HEK293 (cell line): ENCODE measurements at regions not wholly inside any gene's neighbourhood (a gene's known extent, or its start where the extent isn't known, plus 50 kb on each side); places are given as distances from the start of the nearest gene placed in this dataset.

Experiments
- BCL11A ChIP-seq: fragments of 450-650 bp; formaldehyde crosslinking; IDR thresholded peaks from 2 replicates; pipeline ENCODE4 v1.5.1; 2016; ENCODE audit warnings: low read depth, missing biosample characterization, missing genetic modification characterization
- KLF16 ChIP-seq: fragments of 450-650 bp; formaldehyde crosslinking; IDR thresholded peaks from 2 replicates; pipeline ENCODE4 v1.5.1; 2017; ENCODE audit warnings: missing biosample characterization, missing genetic modification characterization
- ZBTB8A ChIP-seq: fragments of 450-650 bp; formaldehyde crosslinking; IDR thresholded peaks from 2 replicates; pipeline ENCODE4 v1.5.1; 2016; ENCODE audit warnings: missing biosample characterization, missing genetic modification characterization
- ZNF548 ChIP-seq: fragments of 450-650 bp; formaldehyde crosslinking; IDR thresholded peaks from 2 replicates; pipeline ENCODE4 v1.5.1; 2016; ENCODE audit warnings: missing biosample characterization, missing genetic modification characterization
- ZNF561 ChIP-seq: fragments of 450-650 bp; IDR thresholded peaks from 2 replicates; pipeline ENCODE4 v1.5.1; 2018; ENCODE audit warnings: missing biosample characterization, missing genetic modification characterization, borderline replicate concordance
- ZNF623 ChIP-seq: fragments of 450-650 bp; formaldehyde crosslinking; IDR thresholded peaks from 2 replicates; pipeline ENCODE4 v1.5.1; 2016; ENCODE audit warnings: missing biosample characterization, missing genetic modification characterization
- ZNF76 ChIP-seq: fragments of 450-650 bp; formaldehyde crosslinking; IDR thresholded peaks from 2 replicates; pipeline ENCODE4; 2016; ENCODE audit warnings: low read depth, missing biosample characterization, missing genetic modification characterization, borderline replicate concordance
- ZNF785 ChIP-seq: fragments of 450-650 bp; formaldehyde crosslinking; IDR thresholded peaks from 2 replicates; pipeline ENCODE4 v1.5.1; 2016; ENCODE audit warnings: missing biosample characterization, missing genetic modification characterization
- TF ChIP-seq, protein P1 (sequence below): fragments of 450-650 bp; formaldehyde crosslinking; IDR thresholded peaks from 2 replicates; pipeline ENCODE4 v1.5.1; 2016; ENCODE audit warnings: missing biosample characterization, missing genetic modification characterization
- TF ChIP-seq, protein P2 (sequence below): fragments of 450-650 bp; formaldehyde crosslinking; IDR thresholded peaks from 2 replicates; pipeline ENCODE4 v1.5.1; 2016; ENCODE audit warnings: missing biosample characterization, missing genetic modification characterization
- TF ChIP-seq, protein P3 (sequence below): IDR thresholded peaks from 2 replicates; pipeline ENCODE4 v1.6.1; 2011; ENCODE audit warnings: mild to moderate bottlenecking, low read depth, low read length, borderline replicate concordance

DNA sequence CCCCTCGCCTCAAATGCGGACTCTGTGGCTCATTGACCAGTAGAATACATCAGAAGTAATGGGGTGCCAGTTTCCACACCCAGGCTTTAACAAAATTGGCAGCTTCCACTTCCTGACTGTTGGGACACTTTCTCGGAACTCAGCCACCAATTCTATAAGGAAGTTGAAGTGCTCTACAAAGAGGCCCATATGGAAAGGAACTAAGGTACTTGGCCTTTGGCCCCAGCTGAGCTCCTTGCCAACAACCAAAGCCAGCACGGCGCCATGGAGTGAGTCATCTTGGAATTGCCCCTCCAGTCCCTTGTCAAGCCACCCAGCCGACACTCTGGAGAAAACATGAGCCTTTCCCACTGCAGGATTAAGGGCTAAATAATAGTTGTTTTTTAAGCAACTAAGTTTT lies 262.2 kb upstream of the INTU start:
- TF ChIP-seq ZBTB8A (no peak), KLF16 (tag by site-specific recombination) (no peak), ZNF785 (tag by site-specific recombination) (no peak), ZNF561 (tag by site-specific recombination) (no peak), ZNF623 (tag by site-specific recombination) (no peak), ZNF76 (no peak), ZNF548 (tag by site-specific recombination) (no peak), BCL11A (tag by site-specific recombination) (no peak)
- TF ChIP-seq, protein P1, sequence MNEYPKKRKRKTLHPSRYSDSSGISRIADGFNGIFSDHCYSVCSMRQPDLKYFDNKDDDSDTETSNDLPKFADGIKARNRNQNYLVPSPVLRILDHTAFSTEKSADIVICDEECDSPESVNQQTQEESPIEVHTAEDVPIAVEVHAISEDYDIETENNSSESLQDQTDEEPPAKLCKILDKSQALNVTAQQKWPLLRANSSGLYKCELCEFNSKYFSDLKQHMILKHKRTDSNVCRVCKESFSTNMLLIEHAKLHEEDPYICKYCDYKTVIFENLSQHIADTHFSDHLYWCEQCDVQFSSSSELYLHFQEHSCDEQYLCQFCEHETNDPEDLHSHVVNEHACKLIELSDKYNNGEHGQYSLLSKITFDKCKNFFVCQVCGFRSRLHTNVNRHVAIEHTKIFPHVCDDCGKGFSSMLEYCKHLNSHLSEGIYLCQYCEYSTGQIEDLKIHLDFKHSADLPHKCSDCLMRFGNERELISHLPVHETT (tag by site-specific recombination), result no peak
- TF ChIP-seq, protein P2, sequence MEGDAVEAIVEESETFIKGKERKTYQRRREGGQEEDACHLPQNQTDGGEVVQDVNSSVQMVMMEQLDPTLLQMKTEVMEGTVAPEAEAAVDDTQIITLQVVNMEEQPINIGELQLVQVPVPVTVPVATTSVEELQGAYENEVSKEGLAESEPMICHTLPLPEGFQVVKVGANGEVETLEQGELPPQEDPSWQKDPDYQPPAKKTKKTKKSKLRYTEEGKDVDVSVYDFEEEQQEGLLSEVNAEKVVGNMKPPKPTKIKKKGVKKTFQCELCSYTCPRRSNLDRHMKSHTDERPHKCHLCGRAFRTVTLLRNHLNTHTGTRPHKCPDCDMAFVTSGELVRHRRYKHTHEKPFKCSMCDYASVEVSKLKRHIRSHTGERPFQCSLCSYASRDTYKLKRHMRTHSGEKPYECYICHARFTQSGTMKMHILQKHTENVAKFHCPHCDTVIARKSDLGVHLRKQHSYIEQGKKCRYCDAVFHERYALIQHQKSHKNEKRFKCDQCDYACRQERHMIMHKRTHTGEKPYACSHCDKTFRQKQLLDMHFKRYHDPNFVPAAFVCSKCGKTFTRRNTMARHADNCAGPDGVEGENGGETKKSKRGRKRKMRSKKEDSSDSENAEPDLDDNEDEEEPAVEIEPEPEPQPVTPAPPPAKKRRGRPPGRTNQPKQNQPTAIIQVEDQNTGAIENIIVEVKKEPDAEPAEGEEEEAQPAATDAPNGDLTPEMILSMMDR, result no peak
- TF ChIP-seq, protein P3, sequence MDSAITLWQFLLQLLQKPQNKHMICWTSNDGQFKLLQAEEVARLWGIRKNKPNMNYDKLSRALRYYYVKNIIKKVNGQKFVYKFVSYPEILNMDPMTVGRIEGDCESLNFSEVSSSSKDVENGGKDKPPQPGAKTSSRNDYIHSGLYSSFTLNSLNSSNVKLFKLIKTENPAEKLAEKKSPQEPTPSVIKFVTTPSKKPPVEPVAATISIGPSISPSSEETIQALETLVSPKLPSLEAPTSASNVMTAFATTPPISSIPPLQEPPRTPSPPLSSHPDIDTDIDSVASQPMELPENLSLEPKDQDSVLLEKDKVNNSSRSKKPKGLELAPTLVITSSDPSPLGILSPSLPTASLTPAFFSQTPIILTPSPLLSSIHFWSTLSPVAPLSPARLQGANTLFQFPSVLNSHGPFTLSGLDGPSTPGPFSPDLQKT, result no peak
